ENCODE measurements at regions not wholly inside any gene's neighbourhood (a gene's known extent, or its start where the extent isn't known, plus 50 kb on each side); places are given as distances from the start of the nearest gene placed in this dataset.

- Histone ChIP-seq H2AFZ (ENCODE audit: low read depth, low read length) (no peak overlapping the region), H3K4me3 (ENCODE audit: low read length) (no peak overlapping the region), H3K9me3 (ENCODE audit: insufficient read depth, low read length) (no peaks in the 10 kb centered on the region), H4K20me1 (ENCODE audit: insufficient read depth, low read length) (no peaks in the 10 kb centered on the region), H3K9ac (ENCODE audit: low read length) (no peak overlapping the region), H3K4me2 (ENCODE audit: low read length) (no peak overlapping the region), H3K27ac (ENCODE audit: low read length) (no peak overlapping the region), H3K4me1 (ENCODE audit: low read length) (no peaks in the 10 kb centered on the region), H3K79me2 (ENCODE audit: low read length) (no peaks in the 10 kb centered on the region), H3K36me3 (replicated peaks; ENCODE audit: low read depth, low read length) (no peaks in the 10 kb centered on the region), H3K27me3 (ENCODE audit: low read depth, low read length) (peaks cover 29% of the 10 kb centered on the region)
- TF ChIP-seq EZH2phosphoT487 (IDR thresholded peaks at IDR 0.05; ENCODE audit: low read depth) (no peak), CTCF (IDR thresholded peaks at IDR 0.05; ENCODE audit: low read depth, low read length) (no peak)
Measured at GRCh38 chr17:77749989-77750388, 208.5 kb upstream of the TNRC6C start.

- TF ChIP-seq EZH2phosphoT487 (IDR thresholded peaks at IDR 0.05; ENCODE audit: low read depth) (no peak), CTCF (IDR thresholded peaks at IDR 0.05; ENCODE audit: low read depth, low read length) (no peak)
- H3K27me3 ChIP-seq (ENCODE audit: low read depth, low read length) = peaks cover 31% of the 10 kb centered on the region
- H3K4me1 ChIP-seq (ENCODE audit: low read length) = no peaks in the 10 kb centered on the region
- no peaks in the 10 kb centered on the region for H3K36me3 ChIP-seq (replicated peaks; ENCODE audit: low read depth, low read length)
- H4K20me1 ChIP-seq (ENCODE audit: insufficient read depth, low read length) = no peaks in the 10 kb centered on the region
- no peak overlapping the region for H2AFZ ChIP-seq (ENCODE audit: low read depth, low read length)
- H3K4me3 ChIP-seq (ENCODE audit: low read length) = no peak overlapping the region
- no peaks in the 10 kb centered on the region for H3K79me2 ChIP-seq (ENCODE audit: low read length)
- H3K27ac ChIP-seq (ENCODE audit: low read length) = no peak overlapping the region
- no peaks in the 10 kb centered on the region for H3K9me3 ChIP-seq (ENCODE audit: insufficient read depth, low read length)
- H3K9ac ChIP-seq (ENCODE audit: low read length) = no peak overlapping the region
- no peak overlapping the region for H3K4me2 ChIP-seq (ENCODE audit: low read length)
Measured at GRCh38 chr17:77750427-77751043, 208.0 kb upstream of the TNRC6C start.

GRCh38 chr17:77753246-77753645 is 205.3 kb upstream of the TNRC6C start:
- no peaks in the 10 kb centered on the region for H3K4me1 ChIP-seq (ENCODE audit: low read length)
- no peak for TF ChIP-seq EZH2phosphoT487 (IDR thresholded peaks at IDR 0.05; ENCODE audit: low read depth)
- no peak for TF ChIP-seq CTCF (IDR thresholded peaks at IDR 0.05; ENCODE audit: low read depth, low read length)
- no peak overlapping the region for H3K27ac ChIP-seq (ENCODE audit: low read length)
- H2AFZ ChIP-seq (ENCODE audit: low read depth, low read length) = no peak overlapping the region
- H3K27me3 ChIP-seq (ENCODE audit: low read depth, low read length) = peaks cover 25% of the 10 kb centered on the region
- no peaks in the 10 kb centered on the region for H3K9me3 ChIP-seq (ENCODE audit: insufficient read depth, low read length)
- no peak overlapping the region for H3K9ac ChIP-seq (ENCODE audit: low read length)
- H4K20me1 ChIP-seq (ENCODE audit: insufficient read depth, low read length) = no peaks in the 10 kb centered on the region
- H3K36me3 ChIP-seq (replicated peaks; ENCODE audit: low read depth, low read length) = no peaks in the 10 kb centered on the region
- H3K4me2 ChIP-seq (ENCODE audit: low read length) = no peak overlapping the region
- no peaks in the 10 kb centered on the region for H3K79me2 ChIP-seq (ENCODE audit: low read length)
- no peak overlapping the region for H3K4me3 ChIP-seq (ENCODE audit: low read length)

GRCh38 chr17:77753691-77754245 is 204.7 kb upstream of the TNRC6C start:
- no peaks in the 10 kb centered on the region for H3K4me1 ChIP-seq (ENCODE audit: low read length)

More at GRCh38 chr17:77753691-77754245, 204.7 kb upstream of the TNRC6C start:
- Histone ChIP-seq H4K20me1 (ENCODE audit: insufficient read depth, low read length) (no peaks in the 10 kb centered on the region), H3K79me2 (ENCODE audit: low read length) (no peaks in the 10 kb centered on the region), H3K4me3 (ENCODE audit: low read length) (no peak overlapping the region), H3K4me2 (ENCODE audit: low read length) (no peak overlapping the region), H3K27ac (ENCODE audit: low read length) (no peak overlapping the region), H3K27me3 (ENCODE audit: low read depth, low read length) (peaks cover 25% of the 10 kb centered on the region), H3K9ac (ENCODE audit: low read length) (no peak overlapping the region), H3K36me3 (replicated peaks; ENCODE audit: low read depth, low read length) (no peaks in the 10 kb centered on the region), H2AFZ (ENCODE audit: low read depth, low read length) (no peak overlapping the region), H3K9me3 (ENCODE audit: insufficient read depth, low read length) (no peaks in the 10 kb centered on the region)
- TF ChIP-seq CTCF (IDR thresholded peaks at IDR 0.05; ENCODE audit: low read depth, low read length) (no peak), EZH2phosphoT487 (IDR thresholded peaks at IDR 0.05; ENCODE audit: low read depth) (no peak)

Measured in OCI-LY3 (cell line).